Lower lobe of right lung (tissue), 2 donors: ENCODE measurements at regions not wholly inside any gene's neighbourhood (a gene's known extent, or its start where the extent isn't known, plus 50 kb on each side); places are given as distances from the start of the nearest gene placed in this dataset.

Experiments used
- ATAC-seq, 2 donors: fragments of 200-7000 bp; cut with Tn5 transposase; one replicate each; pipeline ENCODE4 v1.9.1; 2020 to 2022; ENCODE audit warnings: mild to moderate bottlenecking in 2 of 2, moderate library complexity in 2 of 2
- DNase-seq: peaks from one replicate; pipeline ENCODE4 v3.0.0-alpha.2; 2020
- H3K27ac ChIP-seq: fragments of 200-600 bp; one replicate; pipeline ENCODE4 v1.8.0; 2022
- H3K27me3 ChIP-seq: fragments of 200-600 bp; one replicate; pipeline ENCODE4 v1.8.0; 2022; ENCODE audit warnings: low read depth
- H3K36me3 ChIP-seq: fragments of 200-600 bp; one replicate; pipeline ENCODE4 v1.8.0; 2022; ENCODE audit warnings: mild to moderate bottlenecking
- H3K4me1 ChIP-seq: fragments of 200-600 bp; one replicate; pipeline ENCODE4 v1.8.0; 2022
- H3K4me3 ChIP-seq: fragments of 200-600 bp; one replicate; pipeline ENCODE4 v1.8.0; 2022; ENCODE audit warnings: mild to moderate bottlenecking
- H3K9me3 ChIP-seq: fragments of 200-600 bp; one replicate; pipeline ENCODE4 v1.8.0; 2022
- intact Hi-C: fragments of 100-400 bp; cut with DNase I; formaldehyde crosslinking; loops from one replicate; pipeline ENCODE4 v1.11.0; 2022
- TF ChIP-seq, protein P1 (sequence below): fragments of 200-600 bp; IDR thresholded peaks from one replicate; pipeline ENCODE4 v1.8.0; 2022; ENCODE audit warnings: antibody characterized with exemption, mild to moderate bottlenecking
- donor health status: DM: no; HTN: yes; CAD: no; lungs with severe emphysema.

DNA sequence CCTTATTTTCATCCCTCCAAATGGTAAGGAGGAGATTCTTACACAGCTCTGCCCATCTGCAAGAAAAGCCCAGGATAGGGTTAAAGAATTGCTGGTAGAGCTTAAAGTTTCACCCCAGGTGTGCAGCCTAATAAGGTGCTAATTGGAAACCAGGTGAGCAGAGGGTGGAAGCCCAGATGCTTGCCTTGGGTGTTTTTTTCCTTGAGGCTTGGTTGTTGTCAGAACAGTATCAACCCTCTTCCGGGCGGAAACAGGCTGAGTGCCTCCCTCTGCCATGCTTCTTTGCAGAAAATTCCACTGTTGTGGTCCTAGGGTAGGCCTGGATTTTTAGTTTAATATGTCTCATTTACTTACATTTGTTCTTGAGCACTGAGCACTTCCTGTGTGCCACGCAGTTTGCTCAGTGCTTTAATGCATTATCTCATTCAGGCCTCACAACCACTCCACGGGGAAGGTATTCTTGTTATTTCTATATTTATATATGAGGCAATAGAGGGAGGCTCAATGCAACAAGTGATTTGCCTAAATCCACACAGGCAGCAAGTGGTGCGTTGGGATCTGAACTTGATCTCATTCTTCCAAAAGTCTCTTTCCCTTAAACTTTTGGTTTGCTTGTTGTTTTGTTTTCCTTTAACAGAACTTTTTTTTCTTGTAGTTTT is 115.0 kb upstream of the LRIG1 start:
- ATAC-seq (peak; percentile 87 to 92), DNase-seq (no peak)
- intact Hi-C loops, result no loop called here
- H3K4me3 ChIP-seq, result no peak overlapping the region
- no peaks in the 10 kb centered on the region for H3K4me1 ChIP-seq
- no peaks in the 10 kb centered on the region for H3K9me3 ChIP-seq
- H3K36me3 ChIP-seq, result no peaks in the 10 kb centered on the region
- peak overlapping the region; percentile 56 for H3K27ac ChIP-seq
- no peaks in the 10 kb centered on the region for H3K27me3 ChIP-seq
- TF ChIP-seq, protein P1, sequence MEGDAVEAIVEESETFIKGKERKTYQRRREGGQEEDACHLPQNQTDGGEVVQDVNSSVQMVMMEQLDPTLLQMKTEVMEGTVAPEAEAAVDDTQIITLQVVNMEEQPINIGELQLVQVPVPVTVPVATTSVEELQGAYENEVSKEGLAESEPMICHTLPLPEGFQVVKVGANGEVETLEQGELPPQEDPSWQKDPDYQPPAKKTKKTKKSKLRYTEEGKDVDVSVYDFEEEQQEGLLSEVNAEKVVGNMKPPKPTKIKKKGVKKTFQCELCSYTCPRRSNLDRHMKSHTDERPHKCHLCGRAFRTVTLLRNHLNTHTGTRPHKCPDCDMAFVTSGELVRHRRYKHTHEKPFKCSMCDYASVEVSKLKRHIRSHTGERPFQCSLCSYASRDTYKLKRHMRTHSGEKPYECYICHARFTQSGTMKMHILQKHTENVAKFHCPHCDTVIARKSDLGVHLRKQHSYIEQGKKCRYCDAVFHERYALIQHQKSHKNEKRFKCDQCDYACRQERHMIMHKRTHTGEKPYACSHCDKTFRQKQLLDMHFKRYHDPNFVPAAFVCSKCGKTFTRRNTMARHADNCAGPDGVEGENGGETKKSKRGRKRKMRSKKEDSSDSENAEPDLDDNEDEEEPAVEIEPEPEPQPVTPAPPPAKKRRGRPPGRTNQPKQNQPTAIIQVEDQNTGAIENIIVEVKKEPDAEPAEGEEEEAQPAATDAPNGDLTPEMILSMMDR, result no peak

DNA sequence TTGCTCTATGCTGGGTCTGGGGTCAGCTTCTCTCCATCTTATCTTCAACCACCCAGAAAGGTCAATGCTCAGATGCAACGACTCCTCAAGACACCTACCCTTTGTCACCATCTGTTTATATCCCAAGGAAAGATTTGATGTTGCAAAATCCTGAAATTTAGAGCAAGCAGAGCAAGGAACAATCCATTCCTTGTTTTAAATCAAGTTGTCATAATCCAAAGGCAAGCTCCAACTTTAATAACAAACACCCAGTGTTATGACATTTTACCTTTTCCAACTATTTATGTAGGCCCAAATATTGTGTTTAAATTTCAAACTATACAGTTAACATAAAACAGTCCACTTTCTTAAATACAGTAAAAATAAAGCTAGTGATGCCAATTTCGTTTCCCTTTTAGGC is 116.5 kb upstream of the LRIG1 start:
- H3K4me3 ChIP-seq, result no peak overlapping the region
- no peaks in the 10 kb centered on the region for H3K9me3 ChIP-seq
- no peak for DNase-seq
- intact Hi-C loops, result no loop called here
- no peaks in the 10 kb centered on the region for H3K4me1 ChIP-seq
- no peak overlapping the region for H3K27ac ChIP-seq
- TF ChIP-seq, protein P1, result no peak
- no peaks in the 10 kb centered on the region for H3K36me3 ChIP-seq
- ATAC-seq, result no peak
- H3K27me3 ChIP-seq, result no peaks in the 10 kb centered on the region

DNA sequence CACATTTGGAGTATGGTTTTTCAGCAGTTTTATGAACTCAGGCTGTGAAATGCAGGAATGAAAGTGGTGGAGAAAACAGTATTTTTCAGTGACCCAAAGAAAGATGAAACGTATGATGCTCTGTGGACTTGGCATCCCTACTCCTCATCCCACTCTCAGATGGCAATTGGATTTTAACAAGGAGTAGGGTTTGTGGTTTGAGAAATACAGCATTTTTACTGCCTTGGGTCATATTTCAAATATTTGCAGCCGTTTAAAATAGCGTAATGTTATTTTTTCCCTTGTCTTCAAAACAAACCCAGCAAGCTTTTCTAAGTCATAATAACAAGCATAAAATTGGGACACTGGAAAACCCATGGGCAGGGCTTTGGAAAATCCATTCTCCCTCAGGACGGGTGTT is 117.2 kb upstream of the LRIG1 start:
- Histone ChIP-seq H3K4me3 (no peak overlapping the region), H3K27ac (no peak overlapping the region), H3K4me1 (no peaks in the 10 kb centered on the region), H3K27me3 (no peaks in the 10 kb centered on the region), H3K36me3 (no peaks in the 10 kb centered on the region), H3K9me3 (no peaks in the 10 kb centered on the region)
- ATAC-seq (no peak), DNase-seq (no peak)
- intact Hi-C loops, result no loop called here
- TF ChIP-seq, protein P1, result no peak

DNA sequence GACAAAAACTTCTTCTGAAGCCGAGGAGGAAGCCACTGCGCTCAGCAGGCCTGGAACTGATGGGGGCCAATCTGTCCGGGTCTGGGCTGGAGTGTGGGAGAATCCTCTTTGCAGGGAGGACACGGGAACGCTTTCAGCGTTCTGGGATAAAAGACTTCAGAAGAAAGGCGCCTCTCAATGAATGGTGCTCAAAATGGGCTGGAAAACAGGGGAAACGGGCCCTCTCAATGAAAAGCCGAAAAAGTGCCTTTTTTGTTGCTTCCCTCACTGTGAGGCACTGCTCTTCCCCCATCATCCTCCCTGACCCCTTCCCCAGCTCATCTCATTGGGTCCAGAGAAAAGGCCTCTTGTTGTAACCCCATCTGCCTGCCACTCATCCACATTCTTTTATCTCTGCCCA is 119.5 kb upstream of the LRIG1 start:
- intact Hi-C loops, result no loop called here
- no peaks in the 10 kb centered on the region for H3K27me3 ChIP-seq
- TF ChIP-seq, protein P1, result no peak
- no peak for ATAC-seq
- H3K9me3 ChIP-seq, result no peaks in the 10 kb centered on the region
- H3K27ac ChIP-seq, result no peak overlapping the region
- H3K36me3 ChIP-seq, result no peaks in the 10 kb centered on the region
- H3K4me1 ChIP-seq, result no peaks in the 10 kb centered on the region
- no peak for DNase-seq
- H3K4me3 ChIP-seq, result no peak overlapping the region

DNA sequence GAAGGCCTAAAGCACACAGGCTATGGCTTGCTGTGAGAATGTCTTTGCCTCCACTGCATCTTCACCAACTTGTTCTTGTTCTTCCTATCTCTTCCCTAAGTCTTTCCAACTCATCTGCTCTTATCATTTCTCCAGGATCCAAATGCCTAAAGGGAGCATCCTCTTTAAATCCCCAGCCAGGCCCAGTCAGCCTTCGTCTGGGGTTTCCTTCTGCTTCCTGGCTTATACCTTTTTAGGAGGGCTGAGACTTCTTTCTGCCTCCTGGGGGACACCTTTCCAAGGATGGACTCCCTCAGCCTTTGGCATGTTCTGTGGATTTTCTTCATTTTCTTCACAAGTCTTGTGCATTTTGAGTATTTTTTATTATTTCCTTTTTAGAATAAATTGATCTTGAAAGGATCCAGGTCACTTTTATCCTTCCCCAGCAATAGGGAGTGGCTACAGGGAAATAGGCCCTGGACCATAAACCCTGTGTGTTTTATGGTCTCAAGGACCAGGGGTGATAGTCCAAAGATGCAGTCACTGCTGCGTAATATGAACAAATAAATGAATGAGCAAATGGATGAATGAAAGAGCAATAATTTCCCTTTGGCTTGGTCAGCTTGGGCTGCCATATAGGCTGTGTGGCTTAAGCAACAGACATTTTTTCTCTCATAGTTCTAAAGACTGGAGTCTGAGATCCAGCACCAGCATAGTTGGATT is 122.1 kb upstream of the LRIG1 start:
- Histone ChIP-seq H3K27ac (no peak overlapping the region), H3K4me3 (no peak overlapping the region), H3K36me3 (no peaks in the 10 kb centered on the region), H3K27me3 (no peaks in the 10 kb centered on the region), H3K4me1 (peaks cover 4% of the 10 kb centered on the region), H3K9me3 (no peaks in the 10 kb centered on the region)
- no peak for DNase-seq
- intact Hi-C loops, result no loop called here
- ATAC-seq, result no peak
- TF ChIP-seq, protein P1, result no peak
